K562 (cell line): ENCODE measurements at regions not wholly inside any gene's neighbourhood (a gene's known extent, or its start where the extent isn't known, plus 50 kb on each side); places are given as distances from the start of the nearest gene placed in this dataset.

Experiments
- ATAC-seq: fragments of 200-7000 bp; cut with Tn5 transposase; 3 replicates; pipeline ENCODE4 v1.9.1; 2020; ENCODE audit warnings: moderate library complexity
- BruUV-seq: library from RNA; stranded (reverse); fragments of 400-500 nt; replicated peaks from 2 replicates; lab custom pipeline; 2021; lab: Mats Ljungman, UMichigan
- CTCF ChIA-PET: fragments of 300-600 bp; formaldehyde crosslinking; extraction: SDS; loops from one replicate; lab custom pipeline; 2021; ENCODE audit warnings: low intra/inter-chr PET ratio; lab: Yijun Ruan, JAX
- POLR2A ChIA-PET: fragments of 300-600, 350-650 bp; sonication (Branson Sonifier 250); formaldehyde crosslinking; extraction: SDS; loops from one replicate; lab custom pipeline; 2021; ENCODE audit warnings: antibody characterized with exemption, inconsistent platforms; lab: Yijun Ruan, JAX
- DNase-seq, 4 experiments: peaks; one replicate each; pipeline versions ENCODE4 v3.0.0 to v3.0.0-alpha.2; 2011 to 2018; ENCODE audit warnings: low spot score in 3 of 4, mixed read lengths in 3 of 4; ENCODE audit errors: extremely low read depth in 1 of 4
- FAIRE-seq: peaks from 2 replicates; lab custom pipeline; 2011; peaks lifted over from hg19 to GRCh38; lab: Jason Lieb, UNC
- H2AFZ ChIP-seq: 2 replicates; pipeline ENCODE4 v1.6.0; 2011; ENCODE audit warnings: low read depth, low read length, control low read depth, inconsistent platforms
- H3K27ac ChIP-seq: fragments of 200-600 bp; 3 replicates; pipeline ENCODE4 v1.8.0; 2011; ENCODE audit warnings: low read depth, mild to moderate bottlenecking, control low read depth, inconsistent platforms, low read length, moderate library complexity, mixed read lengths; ENCODE audit errors: extremely low read depth
- H3K27me3 ChIP-seq, 2 experiments: fragments of 300-600 bp in 1 of 2; 2 replicates in 1 of 2; 3 replicates in 1 of 2; pipeline versions ENCODE4 v1.6.0 to v1.8.0; 2011; ENCODE audit warnings: inconsistent platforms in 2 of 2, low read length in 2 of 2, mild to moderate bottlenecking in 1 of 2, mixed read lengths in 1 of 2, moderate library complexity in 1 of 2; ENCODE audit not compliant: control insufficient read depth in 2 of 2, insufficient read depth in 2 of 2
- H3K36me3 ChIP-seq: fragments of 300-600 bp; 3 replicates; pipeline ENCODE4 v1.8.0; 2011; ENCODE audit warnings: mild to moderate bottlenecking, low read length, inconsistent platforms; ENCODE audit not compliant: control insufficient read depth, insufficient read depth
- H3K4me1 ChIP-seq, 2 experiments: fragments of 200-600 bp in 1 of 2; replicated peaks in 1 of 2; 2 replicates in 1 of 2; 3 replicates in 1 of 2; pipeline versions ENCODE4 v1.5.1 to v1.8.0; 2011; ENCODE audit warnings: inconsistent platforms in 2 of 2, low read length in 2 of 2, mild to moderate bottlenecking in 1 of 2, mixed read lengths in 1 of 2, moderate library complexity in 1 of 2; ENCODE audit not compliant: control insufficient read depth in 2 of 2, insufficient read depth in 2 of 2
- H3K4me2 ChIP-seq: 2 replicates; pipeline ENCODE4 v1.6.1; 2011; ENCODE audit warnings: low read length, control low read depth, inconsistent platforms, mixed read lengths; ENCODE audit not compliant: insufficient read depth
- H3K4me3 ChIP-seq: fragments of 200-600 bp; sonication (generic), shearing (Covaris generic); 2 replicates; pipeline ENCODE4 v1.5.1; 2016; ENCODE audit warnings: control low read depth, inconsistent platforms
- H3K79me2 ChIP-seq: fragments of 200-600 bp; 3 replicates; pipeline ENCODE4 v1.8.0; 2011; ENCODE audit warnings: low read length, inconsistent platforms; ENCODE audit not compliant: control insufficient read depth, insufficient read depth
- H3K9ac ChIP-seq, 2 experiments: 2 replicates each; pipeline versions ENCODE4 v1.6.0 to v1.6.1; 2011; ENCODE audit warnings: low read depth in 2 of 2, low read length in 2 of 2, control low read depth in 1 of 2, inconsistent platforms in 1 of 2, mild to moderate bottlenecking in 1 of 2, mixed read lengths in 1 of 2; ENCODE audit not compliant: insufficient read depth in 1 of 2
- H3K9me1 ChIP-seq: one replicate; pipeline ENCODE4 v1.6.0; 2011; ENCODE audit warnings: inconsistent platforms, mild to moderate bottlenecking, low read length, moderate library complexity; ENCODE audit not compliant: control insufficient read depth, insufficient read depth
- H3K9me3 ChIP-seq: replicated peaks from 2 replicates; pipeline ENCODE4 v1.5.1; 2011; ENCODE audit warnings: low read depth, low read length, inconsistent platforms; ENCODE audit not compliant: control insufficient read depth, insufficient read depth
- H4K20me1 ChIP-seq: replicated peaks from 2 replicates; pipeline ENCODE4 v1.6.1; 2011; ENCODE audit warnings: low read length, inconsistent platforms, mixed read lengths; ENCODE audit not compliant: control insufficient read depth, insufficient read depth
- DIDO1 ChIP-seq: fragments of 450-650 bp; IDR thresholded peaks from 2 replicates; pipeline ENCODE4 v1.6.1; 2016; ENCODE audit warnings: low read depth, missing biosample characterization, missing genetic modification characterization
- IRF2 ChIP-seq: sonication (generic); formaldehyde crosslinking; IDR thresholded peaks from 2 replicates; pipeline ENCODE4 v1.8.1; 2022; ENCODE audit warnings: mild to moderate bottlenecking, missing genetic modification reagents
- NBN ChIP-seq: fragments of 450-650 bp; IDR thresholded peaks from 2 replicates; pipeline ENCODE4 v1.6.1; 2016; ENCODE audit warnings: low read depth, mild to moderate bottlenecking
- TAF7 ChIP-seq: fragments of 450-650 bp; IDR thresholded peaks from 2 replicates; pipeline ENCODE4 v1.6.1; 2016; ENCODE audit warnings: missing genetic modification characterization, missing compliant biosample characterization
- YY1 ChIP-seq, 3 experiments: IDR thresholded peaks; 2 replicates each; pipeline ENCODE4 v1.6.1; 2011; ENCODE audit warnings: low read length in 2 of 3, mild to moderate bottlenecking in 2 of 3, moderate library complexity in 2 of 3, borderline replicate concordance in 1 of 3, control low read depth in 1 of 3, low read depth in 1 of 3; ENCODE audit not compliant: insufficient read depth in 3 of 3, insufficient replicate concordance in 2 of 3, control insufficient read depth in 1 of 3, insufficient read length in 1 of 3; ENCODE audit errors: extremely low read depth in 1 of 3
- ZEB2 ChIP-seq: fragments of 450-650 bp; IDR thresholded peaks from 2 replicates; pipeline ENCODE4 v1.6.1; 2016
- WGBS: fragments of 100-300 bp; shearing (Covaris generic); methylation state at CpG from one replicate; pipeline ENCODE4 v1.1.6; 2016; ENCODE audit warnings: low coverage, mixed read lengths; ENCODE audit not compliant: insufficient coverage; ENCODE audit errors: missing lambda C conversion rate; 5-methylcytosine and 5-hydroxymethylcytosine counted together
- in situ Hi-C: fragments of 300-500 bp; cut with MboI; formaldehyde crosslinking; loops from 4 replicates; pipeline ENCODE4 v1.15.0; 2018; ENCODE audit warnings: inconsistent platforms, mixed read lengths
- intact Hi-C: fragments of 100-400 bp; cut with micrococcal nuclease; formaldehyde crosslinking; loops from 2 replicates; pipeline ENCODE4 v1.14.2; 2022

- H3K79me2 ChIP-seq, result no peaks in the 10 kb centered on the region
- no peaks in the 10 kb centered on the region for H3K4me1 ChIP-seq
- ChIA-PET POLR2A (no interaction called here), CTCF (no interaction called here)
- H3K9me1 ChIP-seq, result no peaks in the 10 kb centered on the region
- no peak overlapping the region for H3K27ac ChIP-seq
- H3K36me3 ChIP-seq, result no peaks in the 10 kb centered on the region; the same call in 2 of the 3 replicates
- in situ Hi-C loops (no loop called here), intact Hi-C loops (no loop called here)
- no peak overlapping the region for H3K4me2 ChIP-seq
- ATAC-seq (no peak), DNase-seq (no peak), FAIRE-seq (no peak)
- H4K20me1 ChIP-seq, result no peaks in the 10 kb centered on the region
- H3K9me3 ChIP-seq, result no peaks in the 10 kb centered on the region
- no peak overlapping the region for H3K9ac ChIP-seq
- BruUV-seq, result no TSS peak
- TF ChIP-seq TAF7, result no peak
- TF ChIP-seq DIDO1, result no peak
- no peak for TF ChIP-seq ZEB2
- TF ChIP-seq NBN, result no peak
- no peak for TF ChIP-seq IRF2
- no peak for TF ChIP-seq YY1 (IDR thresholded peaks at IDR 0.05; ENCODE audit: borderline replicate concordance in 1 of 3, control insufficient read depth in 1 of 3, extremely low read depth in 1 of 3, insufficient read depth in 3 of 3, insufficient read length in 1 of 3, insufficient replicate concordance in 2 of 3, low read depth in 1 of 3, low read length in 2 of 3)
- no peak overlapping the region for H3K4me3 ChIP-seq
- no peak overlapping the region for H2AFZ ChIP-seq
- H3K27me3 ChIP-seq, result no peaks in the 10 kb centered on the region
- WGBS, result 71% methylated on average over 4 of the region's 4 CpGs
These were observed 71.8 kb upstream of the STEAP1B start for GRCh38 chr7:22571766-22572165.
